GM21737 (cell line): ENCODE measurements at regions not wholly inside any gene's neighbourhood (a gene's known extent, or its start where the extent isn't known, plus 50 kb on each side); places are given as distances from the start of the nearest gene placed in this dataset.

Experiments
- ATAC-seq: cut with Tn5 transposase; IDR thresholded peaks from one replicate; pipeline ENCODE4 v1.9.1; 2021; ENCODE audit warnings: mild to moderate bottlenecking, moderate library complexity; ENCODE audit not compliant: unreplicated experiment

DNA sequence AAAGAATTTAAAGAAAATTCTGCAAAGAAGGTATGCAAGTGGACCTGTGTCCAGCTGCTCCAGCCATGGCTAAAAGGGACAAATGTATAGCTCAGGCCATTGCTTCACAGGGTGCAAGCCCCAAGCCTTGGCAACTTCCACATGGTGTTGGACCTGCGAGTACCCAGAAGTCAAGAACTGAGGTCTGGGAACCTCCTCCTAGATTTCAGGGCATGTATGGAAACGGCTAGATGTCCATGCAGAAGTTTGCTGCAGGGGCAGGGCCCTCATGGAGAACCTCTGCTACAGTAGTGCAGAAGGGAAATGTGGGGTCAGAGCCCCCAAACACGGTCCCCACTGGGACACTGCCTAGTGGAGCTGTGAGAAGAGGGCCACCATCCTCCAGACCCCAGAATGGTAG lies 284.0 kb upstream of the RAB6C start:
- ATAC-seq, result no peak

- no peak for ATAC-seq
These were observed 280.9 kb upstream of the RAB6C start for GRCh38 chr2:129698593-129698992.

GRCh38 chr2:129699781-129700573 lies 279.5 kb upstream of the RAB6C start:
- ATAC-seq, result no peak

DNA sequence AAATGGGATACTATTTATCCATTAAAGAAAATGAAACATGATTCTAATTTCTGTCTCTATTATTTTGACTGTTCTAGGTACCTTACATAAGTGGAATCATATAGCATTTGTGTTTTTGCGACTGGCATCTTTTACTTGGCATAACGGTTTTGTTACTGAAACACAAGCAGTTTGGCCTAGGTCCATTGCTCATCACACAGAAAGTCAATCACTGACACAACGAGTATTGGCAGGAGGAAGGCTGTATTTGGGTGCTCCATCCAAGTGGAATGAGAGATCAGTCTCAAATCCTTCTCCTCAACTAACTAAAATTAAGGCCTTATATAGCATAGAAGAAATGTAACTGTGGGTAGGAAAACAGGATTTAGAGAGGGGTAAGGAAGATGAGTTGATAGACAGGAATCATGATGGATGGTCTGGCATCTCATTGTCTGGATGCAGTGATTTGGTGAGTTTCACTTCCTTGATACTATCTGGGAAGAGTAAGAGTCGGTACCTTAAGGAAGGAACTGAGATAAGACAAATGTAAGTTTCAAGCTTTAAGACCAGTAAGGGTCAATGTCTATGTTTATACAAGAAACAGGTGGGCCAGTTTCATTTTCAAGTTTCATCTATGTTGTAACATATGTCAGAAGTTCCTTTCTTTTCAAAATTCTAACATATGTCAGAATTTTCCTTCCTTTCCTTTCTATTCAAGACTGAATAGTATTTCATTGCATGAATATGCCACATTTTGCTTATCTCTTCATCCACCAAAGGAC lies 276.9 kb upstream of the RAB6C start:
- ATAC-seq, result no peak

DNA sequence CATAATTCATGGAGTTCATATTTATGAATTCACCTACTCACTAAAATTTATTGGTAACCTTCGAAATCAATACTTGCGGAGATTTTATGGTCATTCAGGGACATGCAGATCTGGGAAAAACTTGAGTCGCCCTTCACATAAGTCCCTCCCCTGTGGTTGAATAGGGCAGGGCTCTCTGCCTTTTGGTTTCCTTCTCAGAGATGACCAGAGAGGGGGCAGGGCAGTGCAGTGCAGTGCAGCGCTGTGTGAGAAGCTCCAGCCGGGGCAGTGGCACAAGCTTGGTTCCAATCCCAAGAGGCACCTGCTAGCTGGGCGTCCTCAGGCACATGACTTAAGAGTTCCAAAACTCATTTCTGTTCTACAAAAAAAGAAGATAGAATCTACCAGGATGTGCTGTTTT lies 274.4 kb upstream of the RAB6C start:
- no peak for ATAC-seq

DNA sequence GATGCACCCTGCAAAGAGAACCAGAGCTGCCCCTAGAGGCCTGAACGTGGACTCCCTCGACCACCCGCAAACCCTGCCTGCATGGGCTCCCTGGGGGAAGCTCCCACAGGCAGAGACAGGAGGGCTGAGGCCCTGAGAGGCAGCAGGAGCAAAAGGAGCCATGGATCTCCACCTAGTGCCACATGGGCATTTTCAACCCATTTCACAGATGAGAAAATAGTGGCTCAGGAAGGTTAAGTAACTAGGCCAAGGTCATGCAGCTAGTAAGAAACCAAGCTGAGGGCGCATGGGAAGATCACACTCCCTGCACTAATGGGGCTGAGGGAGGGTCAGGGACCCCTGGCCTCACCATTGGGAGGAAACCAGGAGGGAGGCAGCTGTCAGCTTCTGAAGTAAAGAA lies 271.7 kb upstream of the RAB6C start:
- no peak for ATAC-seq

- no peak for ATAC-seq
These were observed 271.1 kb upstream of the RAB6C start for GRCh38 chr2:129708221-129708967.

- no peak for ATAC-seq
These were observed 270.2 kb upstream of the RAB6C start for GRCh38 chr2:129709001-129709955.

DNA sequence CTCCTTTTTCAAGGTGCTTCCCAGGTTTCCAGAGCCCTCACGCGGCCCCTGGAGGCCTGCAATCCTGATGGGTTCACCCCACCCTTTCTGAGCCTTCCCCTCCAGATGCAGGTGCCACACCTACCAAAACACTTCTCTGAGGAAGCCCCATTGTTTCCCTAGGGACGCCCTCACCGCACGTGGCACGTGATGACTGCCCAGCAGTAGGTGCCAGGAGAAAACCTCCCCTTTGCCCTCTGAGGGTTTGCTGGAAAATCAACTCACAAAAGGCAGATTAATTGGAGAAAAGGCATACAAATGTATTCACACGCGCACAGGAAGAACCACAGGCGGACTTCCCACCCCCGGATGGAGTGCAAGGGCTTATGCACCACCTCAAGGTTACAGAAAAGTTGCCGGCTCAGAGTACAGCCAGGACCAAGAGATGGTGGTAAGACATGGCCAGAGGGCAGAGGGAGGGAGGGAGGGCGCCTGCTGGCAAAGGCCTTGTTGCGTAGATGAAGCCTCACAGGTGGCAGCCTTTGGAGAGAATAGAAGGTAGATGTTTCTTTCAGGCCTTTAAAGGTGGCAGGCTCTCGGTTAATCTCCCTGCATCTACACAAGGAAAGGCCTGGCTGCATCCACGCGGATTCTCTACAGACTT lies 269.4 kb upstream of the RAB6C start:
- no peak for ATAC-seq

DNA sequence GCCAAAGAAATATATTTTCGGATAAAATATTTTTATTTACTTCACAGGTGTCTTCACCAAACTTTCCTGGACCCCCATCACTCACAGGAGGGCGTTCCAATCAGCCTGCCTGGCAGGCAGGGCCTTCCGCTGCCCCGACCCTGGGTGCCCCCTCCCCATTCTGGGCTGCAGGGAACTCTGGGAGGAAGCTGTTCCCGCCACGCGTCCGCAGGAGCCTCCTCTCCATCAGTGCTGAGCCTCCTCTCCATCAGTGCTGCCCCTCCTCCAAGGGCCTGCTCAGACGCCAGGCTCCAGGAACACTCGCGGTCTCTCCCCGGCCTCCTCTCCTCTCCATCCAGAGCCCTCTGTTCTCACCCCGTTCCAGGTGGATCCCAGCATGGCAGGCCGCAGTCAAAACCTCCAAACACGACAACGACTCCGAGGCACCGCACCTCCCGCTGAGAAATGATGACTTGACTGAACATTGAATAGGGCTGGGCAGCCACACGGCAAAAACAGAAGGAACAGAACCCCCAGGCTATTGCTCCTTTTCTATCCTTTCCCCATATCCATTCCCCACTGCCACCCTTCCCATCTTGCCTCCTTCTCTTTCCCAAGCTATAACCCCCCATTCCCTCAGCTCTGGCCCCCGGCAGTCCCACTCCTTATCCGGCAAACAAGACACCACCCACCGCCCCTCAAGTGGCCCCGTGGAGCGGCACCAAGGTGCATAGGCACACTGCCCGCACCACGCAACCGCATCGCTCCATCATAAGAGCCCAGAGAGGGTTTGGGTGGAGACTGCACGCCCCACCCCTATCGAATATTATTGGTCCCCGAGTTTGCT lies 268.6 kb upstream of the RAB6C start:
- ATAC-seq, result no peak

- no peak for ATAC-seq
These were observed 267.4 kb upstream of the RAB6C start for GRCh38 chr2:129711816-129712675.

GRCh38 chr2:129712676-129712985 lies 266.8 kb upstream of the RAB6C start:
- ATAC-seq, result no peak

DNA sequence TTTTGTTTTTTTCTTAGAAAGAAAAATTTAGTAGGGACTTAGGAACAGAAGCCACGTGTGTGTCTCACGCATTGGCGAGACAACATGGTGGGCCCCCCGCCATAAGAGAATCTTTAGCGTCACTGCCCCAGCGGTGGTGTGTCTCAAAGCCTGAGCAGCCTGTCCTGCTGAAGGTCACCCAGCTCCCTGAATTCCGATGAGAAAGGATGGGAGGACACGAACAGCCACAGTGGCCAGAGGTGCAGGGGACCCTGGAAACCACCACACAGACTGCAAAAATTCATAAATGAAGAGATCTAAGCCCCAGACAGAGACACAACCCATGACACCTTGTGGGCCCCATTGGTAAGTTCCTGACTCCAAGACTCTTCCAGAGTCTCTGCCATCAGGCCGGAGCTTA lies 266.1 kb upstream of the RAB6C start:
- no peak for ATAC-seq

DNA sequence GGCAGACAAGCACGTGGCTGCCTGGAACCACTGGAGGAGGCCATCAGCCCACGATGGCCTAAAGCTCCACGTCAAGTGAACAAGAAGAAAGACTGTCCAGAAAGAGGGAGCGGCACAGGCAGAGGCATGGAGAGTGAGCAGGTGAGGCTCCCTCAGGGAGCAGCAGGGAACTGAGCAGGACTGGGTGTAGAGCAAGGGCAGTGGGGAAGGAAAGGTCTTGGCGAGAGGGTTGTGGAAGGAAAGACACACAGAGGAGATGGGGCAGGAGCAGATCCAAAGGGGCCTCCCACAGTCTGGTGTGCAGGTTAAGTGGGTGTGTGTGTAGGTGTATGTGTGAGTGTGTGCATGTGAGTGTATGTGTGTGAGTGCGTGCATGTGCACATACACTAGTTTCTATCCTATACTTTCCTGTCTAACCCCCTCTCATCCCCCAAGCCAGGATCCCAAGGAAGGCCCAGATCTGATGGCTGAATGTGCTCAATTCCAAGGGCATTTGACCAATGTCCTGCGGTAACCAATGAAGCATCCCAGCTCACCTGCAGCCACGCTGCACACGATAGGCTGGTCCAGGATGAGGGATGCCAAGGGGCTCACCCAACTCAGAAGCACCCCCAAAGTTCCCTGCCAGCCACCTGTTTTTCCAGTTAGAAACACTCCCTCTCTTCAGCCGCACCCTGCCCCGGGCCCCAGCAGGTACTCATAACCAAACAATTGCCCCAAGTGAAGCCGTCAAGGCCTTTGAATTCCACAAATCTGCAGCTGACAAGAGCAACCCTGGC lies 262.5 kb upstream of the RAB6C start:
- ATAC-seq, result no peak

DNA sequence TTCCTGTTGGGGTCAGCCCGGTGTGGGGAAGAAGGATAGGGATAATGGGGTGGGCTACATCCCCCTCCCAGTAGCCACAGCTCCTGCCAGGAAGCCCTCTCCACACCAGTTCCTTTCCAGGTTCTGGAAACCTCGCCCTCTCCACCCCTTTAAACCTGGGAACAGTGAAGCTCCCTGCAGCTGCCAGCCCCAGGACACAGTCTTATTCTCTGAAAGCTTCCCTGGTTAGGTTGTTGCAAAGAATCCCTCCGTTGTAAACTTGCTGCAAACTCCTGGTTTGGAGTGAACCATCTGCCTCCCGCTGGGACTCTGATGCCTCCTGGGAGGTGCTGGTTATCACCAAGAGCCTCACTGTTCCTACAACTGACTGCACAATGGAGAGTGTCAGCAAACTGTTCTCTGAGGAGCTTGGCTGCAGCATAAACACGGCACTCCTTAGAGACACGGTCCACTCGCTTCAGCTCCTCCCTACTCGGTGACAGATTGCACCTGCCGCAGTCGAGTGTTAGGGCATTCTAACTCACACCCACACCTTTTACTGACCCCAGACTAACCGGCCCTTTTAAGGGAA lies 261.8 kb upstream of the RAB6C start:
- ATAC-seq, result no peak

DNA sequence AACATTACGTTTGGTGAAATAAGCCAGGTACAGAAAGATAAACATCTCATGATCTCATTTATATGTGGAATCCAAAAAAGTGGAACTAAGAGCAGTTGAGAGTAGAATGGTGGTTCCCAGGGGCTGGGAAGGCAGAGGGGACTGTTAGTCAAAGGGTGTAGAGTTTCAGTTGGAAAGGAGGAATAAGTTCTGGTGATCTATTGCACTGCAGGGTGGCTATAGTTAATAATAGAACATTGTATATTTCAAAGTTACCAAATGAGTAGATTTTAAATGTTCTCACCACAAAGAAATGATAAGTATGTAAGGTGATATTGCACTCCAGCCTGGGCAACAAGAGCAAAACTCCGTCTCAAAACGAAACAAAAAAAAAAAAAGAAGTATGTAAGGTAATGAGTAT lies 260.1 kb upstream of the RAB6C start:
- ATAC-seq, result no peak

- no peak for ATAC-seq
These were observed 259.1 kb upstream of the RAB6C start for GRCh38 chr2:129720360-129720759.
